Erythroblast (primary cell): ENCODE measurements at regions not wholly inside any gene's neighbourhood (a gene's known extent, or its start where the extent isn't known, plus 50 kb on each side); places are given as distances from the start of the nearest gene placed in this dataset.

Experiments
- GATA1 ChIP-seq: IDR thresholded peaks from 2 replicates; pipeline ENCODE4 v1.6.1; 2011; ENCODE audit warnings: low read depth, mild to moderate bottlenecking, control low read depth, low read length, moderate library complexity
- POLR2A ChIP-seq: IDR thresholded peaks from 2 replicates; pipeline ENCODE4 v1.6.1; 2011; ENCODE audit warnings: mild to moderate bottlenecking, low read length

DNA sequence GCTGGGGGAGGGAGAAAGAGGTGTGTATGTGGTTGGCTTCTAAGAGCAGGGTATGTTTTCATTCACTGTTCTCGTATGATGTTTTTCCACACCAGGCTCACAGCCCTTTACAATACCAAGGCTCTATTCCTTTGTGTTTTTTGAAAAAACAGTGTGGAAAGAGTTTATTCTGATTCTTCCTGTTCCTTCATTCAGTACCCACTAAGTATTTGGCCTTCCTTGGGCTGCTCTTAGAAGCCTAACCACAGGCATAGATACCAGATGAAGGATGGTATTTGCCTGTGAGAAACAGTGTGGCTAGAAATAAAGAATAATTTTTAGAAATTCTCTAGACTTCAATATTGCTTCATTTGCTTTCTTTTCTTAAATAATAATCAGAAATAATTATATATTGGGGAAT lies 518.0 kb upstream of the DIPK2B start:
- no peak for TF ChIP-seq POLR2A
- TF ChIP-seq GATA1: no peak
